ENCODE measurements at regions not wholly inside any gene's neighbourhood (a gene's known extent, or its start where the extent isn't known, plus 50 kb on each side); places are given as distances from the start of the nearest gene placed in this dataset.
A peak's percentile ranks its signal among the peaks of the same experiment; 100 is the strongest.

DNA sequence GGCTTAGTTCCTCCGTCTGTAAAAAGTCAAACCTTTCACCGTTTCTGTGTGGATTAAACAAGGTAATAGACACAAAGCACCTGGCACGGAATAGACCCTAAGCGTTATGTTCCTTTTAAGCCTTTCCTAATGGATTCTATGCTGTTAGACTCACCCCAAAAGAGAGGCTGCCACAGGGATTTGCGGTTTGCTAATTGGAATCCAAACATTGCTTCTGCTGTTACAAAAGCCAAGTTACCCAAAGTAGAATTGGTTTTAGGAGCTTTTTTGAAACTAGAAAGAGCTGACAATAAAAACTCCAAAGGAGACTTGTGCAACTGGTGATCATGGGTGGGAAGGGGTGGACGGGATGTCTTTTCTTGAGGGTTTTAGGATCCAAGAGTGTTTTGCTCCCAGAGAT lies 178.0 kb downstream of the BMP7 start:
- H3K36me3 ChIP-seq (ENCODE audit: control insufficient read depth, insufficient read depth, low read length): no peaks in the 10 kb centered on the region
- ATAC-seq (ENCODE audit: low read depth in 2 of 2) (no peak), DNase-seq (no peak)
- peaks cover 0 to 9% (median 1%) of the 10 kb centered on the region in 4 donors for H3K4me1 Mint-ChIP-seq
- no peak overlapping the region for H3K27ac Mint-ChIP-seq
- no peak overlapping the region for H3K4me3 ChIP-seq (ENCODE audit: low read depth, low read length)
- H3K36me3 Mint-ChIP-seq: no peaks in the 10 kb centered on the region
- peaks cover 4% of the 10 kb centered on the region for H3K27me3 Mint-ChIP-seq
- H3K9me3 ChIP-seq (ENCODE audit: control insufficient read depth in 2 of 2, low read length in 2 of 2): no peaks in the 10 kb centered on the region
- H3K27me3 ChIP-seq (ENCODE audit: control insufficient read depth, insufficient read depth, low read length): no peaks in the 10 kb centered on the region
- peaks cover 0 to 2% (median 0%) of the 10 kb centered on the region in 7 donors for H3K9me3 Mint-ChIP-seq
- no peaks in the 10 kb centered on the region for H3K4me1 ChIP-seq (ENCODE audit: control insufficient read depth, insufficient read depth, low read length, poor library complexity, severe bottlenecking)
- no peak overlapping the region for H3K27ac ChIP-seq (ENCODE audit: insufficient read depth, low read length, poor library complexity, severe bottlenecking)
- no peak overlapping the region for H3K4me3 Mint-ChIP-seq

DNA sequence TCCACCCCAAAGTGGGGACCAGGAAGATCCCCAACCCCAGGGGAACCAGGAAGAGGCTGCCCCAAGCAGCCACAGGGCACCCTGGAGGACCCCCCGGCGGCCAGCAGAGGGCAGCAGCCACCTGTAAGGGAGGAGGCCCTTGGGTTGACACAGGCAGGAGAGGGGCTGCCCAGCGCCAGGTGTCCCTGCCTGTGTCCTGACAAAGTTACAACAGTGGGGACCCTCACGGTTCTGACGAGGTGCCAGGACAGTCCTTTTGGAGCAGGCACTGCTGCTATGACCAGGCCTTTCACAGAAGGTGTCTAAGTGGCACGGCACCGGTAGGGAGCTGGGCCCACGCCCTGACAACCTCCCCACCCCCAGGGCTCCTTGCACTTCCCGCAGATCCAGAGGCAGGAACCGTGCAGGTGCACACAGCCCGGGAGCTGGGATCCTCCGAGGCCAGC lies 176.7 kb downstream of the BMP7 start:
- Histone ChIP-seq H3K36me3 (ENCODE audit: control insufficient read depth, insufficient read depth, low read length) (no peaks in the 10 kb centered on the region), H3K4me1 (ENCODE audit: control insufficient read depth, insufficient read depth, low read length, poor library complexity, severe bottlenecking) (no peaks in the 10 kb centered on the region), H3K9me3 (ENCODE audit: control insufficient read depth in 2 of 2, low read length in 2 of 2) (no peaks in the 10 kb centered on the region), H3K4me3 (ENCODE audit: low read depth, low read length) (no peak overlapping the region), H3K27ac (ENCODE audit: insufficient read depth, low read length, poor library complexity, severe bottlenecking) (no peak overlapping the region), H3K27me3 (ENCODE audit: control insufficient read depth, insufficient read depth, low read length) (no peaks in the 10 kb centered on the region)
- ATAC-seq (ENCODE audit: low read depth in 2 of 2) (peak in 1 of 2 donors; percentile 22), DNase-seq (peak; percentile 25 to 46 (median 31))
- no peak overlapping the region for H3K4me3 Mint-ChIP-seq
- no peak overlapping the region for H3K27ac Mint-ChIP-seq
- peaks cover 0 to 2% (median 0%) of the 10 kb centered on the region in 7 donors for H3K9me3 Mint-ChIP-seq
- peaks cover 0 to 9% (median 1%) of the 10 kb centered on the region in 4 donors for H3K4me1 Mint-ChIP-seq
- peaks cover 4% of the 10 kb centered on the region for H3K27me3 Mint-ChIP-seq
- H3K36me3 Mint-ChIP-seq: no peaks in the 10 kb centered on the region

DNA sequence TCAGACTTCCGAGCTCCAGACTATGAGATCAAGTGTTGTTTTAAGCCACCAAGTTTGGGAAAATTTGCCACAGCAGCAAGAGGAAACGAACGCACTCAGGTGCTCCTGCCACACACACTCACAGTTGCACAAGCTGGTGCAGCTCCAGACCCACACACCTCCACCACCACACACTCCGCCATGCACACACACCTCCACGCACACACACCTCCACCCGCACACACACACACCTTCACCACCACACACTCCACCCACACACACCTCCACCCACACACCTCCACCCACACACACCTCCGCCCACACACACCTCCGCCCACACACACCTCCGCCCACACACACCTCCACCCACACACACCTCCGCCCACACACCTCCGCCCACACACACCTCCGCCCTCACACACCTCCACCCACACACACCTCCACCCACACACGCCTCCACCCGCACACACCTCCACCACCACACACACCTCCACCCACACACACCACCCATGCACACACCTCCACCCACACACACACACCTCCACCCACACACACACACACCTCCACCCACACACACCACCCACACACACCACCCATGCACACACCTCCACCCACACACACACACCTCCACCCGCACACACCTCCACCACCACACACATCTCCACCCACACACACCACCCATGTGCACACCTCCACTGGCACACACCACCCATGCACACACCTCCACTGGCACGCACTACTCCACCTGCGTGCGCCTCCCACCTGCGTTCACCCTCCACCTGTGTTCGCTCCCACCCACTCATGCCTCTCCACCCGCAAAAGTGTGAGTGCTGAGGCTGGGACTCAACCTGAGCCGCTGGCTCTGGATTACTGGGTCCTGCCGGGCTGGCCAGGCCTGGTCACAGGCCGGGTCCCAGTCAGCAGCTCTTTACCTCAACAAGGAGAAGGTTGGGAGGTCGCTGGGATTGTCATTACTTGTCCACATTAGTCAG lies 175.6 kb downstream of the BMP7 start:
- H3K27ac Mint-ChIP-seq: peak overlapping the region in 1 of 3 donors; percentile 78
- DNase-seq (no peak), ATAC-seq (ENCODE audit: low read depth in 2 of 2) (no peak)

DNA sequence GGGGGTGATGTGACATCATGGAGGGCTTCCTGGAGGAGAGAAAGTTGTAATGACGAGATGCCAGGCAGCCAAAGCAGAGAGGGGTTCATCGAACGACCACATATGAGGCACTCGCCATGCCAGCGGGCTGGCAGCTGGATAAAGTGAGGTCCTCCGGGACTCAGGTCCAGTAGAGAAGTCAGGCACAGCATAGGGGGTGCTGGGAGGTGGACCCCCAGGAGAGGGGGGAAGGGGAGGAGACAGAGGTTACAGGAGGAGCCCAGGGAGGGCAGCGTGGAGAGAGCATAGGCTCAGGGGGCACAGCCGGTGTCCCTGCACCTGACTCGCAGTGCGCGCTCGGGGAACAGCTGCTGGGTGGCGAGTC lies 174.7 kb downstream of the BMP7 start:
- ATAC-seq (ENCODE audit: low read depth in 2 of 2) (no peak), DNase-seq (no peak)
- no peaks in the 10 kb centered on the region for H3K27me3 ChIP-seq (ENCODE audit: control insufficient read depth, insufficient read depth, low read length)
- H3K9me3 ChIP-seq (ENCODE audit: control insufficient read depth in 2 of 2, low read length in 2 of 2): no peaks in the 10 kb centered on the region
- H3K36me3 ChIP-seq (ENCODE audit: control insufficient read depth, insufficient read depth, low read length): no peaks in the 10 kb centered on the region
- Mint-ChIP-seq H3K9me3 (peaks cover 0 to 2% (median 0%) of the 10 kb centered on the region in 7 donors), H3K4me1 (peaks cover 0 to 9% (median 1%) of the 10 kb centered on the region in 4 donors), H3K36me3 (no peaks in the 10 kb centered on the region), H3K27me3 (peaks cover 4% of the 10 kb centered on the region), H3K4me3 (no peak overlapping the region), H3K27ac (no peak overlapping the region)
- H3K27ac ChIP-seq (ENCODE audit: insufficient read depth, low read length, poor library complexity, severe bottlenecking): no peak overlapping the region
- H3K4me3 ChIP-seq (ENCODE audit: low read depth, low read length): no peak overlapping the region
- H3K4me1 ChIP-seq (ENCODE audit: control insufficient read depth, insufficient read depth, low read length, poor library complexity, severe bottlenecking): no peaks in the 10 kb centered on the region

More for the DNA sequence above, 175.6 kb downstream of the BMP7 start:
- Histone ChIP-seq H3K4me1 (ENCODE audit: control insufficient read depth, insufficient read depth, low read length, poor library complexity, severe bottlenecking) (no peaks in the 10 kb centered on the region), H3K27me3 (ENCODE audit: control insufficient read depth, insufficient read depth, low read length) (no peaks in the 10 kb centered on the region), H3K9me3 (ENCODE audit: control insufficient read depth in 2 of 2, low read length in 2 of 2) (no peaks in the 10 kb centered on the region), H3K27ac (ENCODE audit: insufficient read depth, low read length, poor library complexity, severe bottlenecking) (no peak overlapping the region), H3K36me3 (ENCODE audit: control insufficient read depth, insufficient read depth, low read length) (no peaks in the 10 kb centered on the region), H3K4me3 (ENCODE audit: low read depth, low read length) (no peak overlapping the region)
- Mint-ChIP-seq H3K36me3 (no peaks in the 10 kb centered on the region), H3K4me1 (peaks cover 0 to 9% (median 1%) of the 10 kb centered on the region in 4 donors), H3K4me3 (no peak overlapping the region), H3K27me3 (peaks cover 4% of the 10 kb centered on the region), H3K9me3 (peaks cover 0 to 2% (median 0%) of the 10 kb centered on the region in 7 donors)

DNA sequence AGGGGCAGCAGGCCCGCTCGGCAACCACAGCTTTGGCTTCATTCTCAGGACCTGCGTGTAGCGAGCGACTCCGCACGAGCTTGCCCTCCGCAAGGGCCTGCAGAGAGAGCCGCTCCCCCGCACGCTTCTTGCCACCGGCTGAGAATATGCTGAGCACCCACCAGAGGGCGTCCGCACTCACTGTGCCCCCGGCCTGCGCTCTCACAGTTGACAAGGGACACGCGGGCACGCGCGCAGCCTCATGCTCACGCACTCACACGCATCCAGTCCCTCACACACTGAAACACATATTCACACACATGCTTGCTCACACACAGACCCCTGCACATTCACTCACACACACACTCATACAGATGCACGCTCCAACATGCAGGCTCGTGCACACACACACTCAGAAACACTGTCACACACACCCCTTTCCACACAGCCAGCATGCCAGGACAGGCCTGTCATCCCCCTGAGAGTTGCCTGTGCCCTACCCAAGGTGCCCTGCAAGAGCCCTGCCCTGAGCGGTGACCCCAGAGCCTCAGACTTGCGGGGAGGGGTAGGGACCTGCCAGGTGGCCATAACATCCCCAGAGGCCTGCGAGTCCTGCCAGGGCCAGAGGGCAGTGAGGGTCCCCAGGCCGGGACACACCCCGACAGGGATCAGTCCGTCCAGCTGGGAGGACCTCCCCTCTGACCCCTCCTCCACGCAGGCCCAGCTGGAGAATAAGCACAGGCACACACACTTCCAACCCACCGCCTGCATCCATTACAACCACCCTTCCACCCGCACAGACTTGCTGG lies 174.1 kb downstream of the BMP7 start:
- Histone ChIP-seq H3K36me3 (ENCODE audit: control insufficient read depth, insufficient read depth, low read length) (no peaks in the 10 kb centered on the region), H3K4me1 (ENCODE audit: control insufficient read depth, insufficient read depth, low read length, poor library complexity, severe bottlenecking) (no peaks in the 10 kb centered on the region), H3K9me3 (ENCODE audit: control insufficient read depth in 2 of 2, low read length in 2 of 2) (no peaks in the 10 kb centered on the region), H3K27me3 (ENCODE audit: control insufficient read depth, insufficient read depth, low read length) (no peaks in the 10 kb centered on the region), H3K4me3 (ENCODE audit: low read depth, low read length) (no peak overlapping the region), H3K27ac (ENCODE audit: insufficient read depth, low read length, poor library complexity, severe bottlenecking) (no peak overlapping the region)
- Mint-ChIP-seq H3K36me3 (no peaks in the 10 kb centered on the region), H3K27me3 (peaks cover 4% of the 10 kb centered on the region), H3K4me3 (no peak overlapping the region), H3K27ac (no peak overlapping the region), H3K9me3 (peaks cover 0 to 2% (median 0%) of the 10 kb centered on the region in 7 donors), H3K4me1 (peaks cover 0 to 9% (median 1%) of the 10 kb centered on the region in 4 donors)
- DNase-seq: peak in 2 of 3 donors; percentile 33 to 59
- ATAC-seq (ENCODE audit: low read depth in 2 of 2): peak in 1 of 2 donors; percentile 41

DNA sequence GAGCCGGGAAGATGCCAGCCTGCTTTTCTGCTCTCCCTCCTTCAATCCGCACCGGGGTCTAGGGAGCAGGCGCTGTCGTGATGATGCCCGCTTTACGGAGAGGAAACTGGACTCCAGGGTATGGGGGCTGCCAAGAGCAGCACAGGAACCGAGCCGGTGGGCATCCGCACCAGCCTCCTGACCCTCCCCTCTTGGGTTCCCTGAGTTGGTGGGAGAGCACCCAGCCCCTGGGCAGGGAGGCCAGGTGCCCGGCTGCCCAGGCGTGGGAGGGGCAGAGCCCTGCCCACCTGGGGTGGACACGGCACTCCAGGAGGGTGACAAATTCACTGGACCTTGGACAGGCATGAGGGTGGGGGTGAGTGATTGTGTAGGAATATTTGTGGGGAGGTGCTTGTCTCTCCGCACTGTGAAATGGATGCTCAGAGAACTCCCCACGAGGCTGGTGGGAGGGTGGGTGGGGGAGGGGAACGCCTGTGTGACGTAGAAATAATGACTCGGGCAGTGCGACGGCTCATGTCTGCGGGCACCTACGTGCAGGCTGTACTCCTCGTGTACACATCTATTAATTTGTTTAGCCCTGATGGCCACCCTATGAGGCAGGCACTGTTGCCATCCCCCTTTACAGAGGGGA lies 173.4 kb downstream of the BMP7 start:
- Mint-ChIP-seq H3K4me3 (no peak overlapping the region), H3K4me1 (peaks cover 0 to 9% (median 1%) of the 10 kb centered on the region in 4 donors), H3K27me3 (peaks cover 4% of the 10 kb centered on the region), H3K36me3 (no peaks in the 10 kb centered on the region), H3K9me3 (peaks cover 0 to 2% (median 0%) of the 10 kb centered on the region in 7 donors), H3K27ac (no peak overlapping the region)
- Histone ChIP-seq H3K4me3 (ENCODE audit: low read depth, low read length) (no peak overlapping the region), H3K36me3 (ENCODE audit: control insufficient read depth, insufficient read depth, low read length) (no peaks in the 10 kb centered on the region), H3K27ac (ENCODE audit: insufficient read depth, low read length, poor library complexity, severe bottlenecking) (no peak overlapping the region), H3K27me3 (ENCODE audit: control insufficient read depth, insufficient read depth, low read length) (no peaks in the 10 kb centered on the region), H3K9me3 (ENCODE audit: control insufficient read depth in 2 of 2, low read length in 2 of 2) (no peaks in the 10 kb centered on the region), H3K4me1 (ENCODE audit: control insufficient read depth, insufficient read depth, low read length, poor library complexity, severe bottlenecking) (no peaks in the 10 kb centered on the region)
- ATAC-seq (ENCODE audit: low read depth in 2 of 2) (no peak), DNase-seq (no peak)

DNA sequence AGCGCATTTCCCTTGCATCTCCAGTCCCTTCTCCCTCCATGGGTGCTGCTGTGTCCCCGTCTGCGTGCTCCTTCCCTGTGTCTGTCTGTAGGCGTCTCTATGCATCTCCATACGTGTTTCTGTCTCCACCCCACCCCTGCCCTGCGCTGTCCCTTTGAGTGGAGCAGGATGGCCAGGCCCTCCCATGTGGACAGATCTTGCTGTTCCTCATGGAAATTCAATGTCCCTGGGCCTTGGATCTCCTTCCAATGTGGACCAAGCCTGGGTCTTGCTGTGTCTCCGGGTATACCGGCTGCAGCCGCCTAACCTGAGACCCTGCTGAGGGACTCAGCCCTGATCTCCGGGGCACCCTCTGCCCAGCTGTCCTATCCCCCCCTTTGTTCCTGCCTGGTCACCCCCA lies 172.7 kb downstream of the BMP7 start:
- ATAC-seq (ENCODE audit: low read depth in 2 of 2) (no peak), DNase-seq (no peak)
- Mint-ChIP-seq H3K9me3 (peaks cover 0 to 2% (median 0%) of the 10 kb centered on the region in 7 donors), H3K4me1 (peaks cover 0 to 9% (median 1%) of the 10 kb centered on the region in 4 donors), H3K27me3 (peaks cover 4% of the 10 kb centered on the region), H3K36me3 (no peaks in the 10 kb centered on the region), H3K4me3 (no peak overlapping the region), H3K27ac (no peak overlapping the region)
- H3K4me3 ChIP-seq (ENCODE audit: low read depth, low read length): no peak overlapping the region
- H3K4me1 ChIP-seq (ENCODE audit: control insufficient read depth, insufficient read depth, low read length, poor library complexity, severe bottlenecking): no peaks in the 10 kb centered on the region
- H3K9me3 ChIP-seq (ENCODE audit: control insufficient read depth in 2 of 2, low read length in 2 of 2): no peaks in the 10 kb centered on the region
- H3K27me3 ChIP-seq (ENCODE audit: control insufficient read depth, insufficient read depth, low read length): no peaks in the 10 kb centered on the region
- no peak overlapping the region for H3K27ac ChIP-seq (ENCODE audit: insufficient read depth, low read length, poor library complexity, severe bottlenecking)
- H3K36me3 ChIP-seq (ENCODE audit: control insufficient read depth, insufficient read depth, low read length): no peaks in the 10 kb centered on the region
